Fibroblast of lung (primary cell): ENCODE measurements at regions not wholly inside any gene's neighbourhood (a gene's known extent, or its start where the extent isn't known, plus 50 kb on each side); places are given as distances from the start of the nearest gene placed in this dataset.

Experiments
- DNase-seq, 2 donors: peaks; one replicate each; pipeline versions ENCODE4 v3.0.0 to v3.0.0-alpha.2; 2010; ENCODE audit warnings: low read depth in 2 of 2
- H2AFZ ChIP-seq: 2 replicates; pipeline ENCODE4 v1.5.1; 2012; ENCODE audit warnings: low read length, control low read depth, inconsistent platforms
- H3K27ac ChIP-seq: 2 replicates; pipeline ENCODE4 v1.5.1; 2011; ENCODE audit warnings: low read length, control low read depth; ENCODE audit not compliant: insufficient read depth
- H3K27me3 ChIP-seq: 2 replicates; pipeline ENCODE4 v1.5.1; 2011; ENCODE audit warnings: mild to moderate bottlenecking, low read length; ENCODE audit not compliant: control insufficient read depth, insufficient read depth
- H3K36me3 ChIP-seq: 2 replicates; pipeline ENCODE4 v1.5.1; 2011; ENCODE audit warnings: low read length; ENCODE audit not compliant: control insufficient read depth, insufficient read depth
- H3K4me1 ChIP-seq: 2 replicates; pipeline ENCODE4 v1.5.1; 2011; ENCODE audit warnings: low read length; ENCODE audit not compliant: control insufficient read depth, insufficient read depth; ENCODE audit errors: extremely low read depth
- H3K4me2 ChIP-seq: 2 replicates; pipeline ENCODE4 v1.5.1; 2011; ENCODE audit warnings: low read length, control low read depth; ENCODE audit not compliant: insufficient read depth; ENCODE audit errors: extremely low read depth
- H3K4me3 ChIP-seq, 4 experiments: fragments of 200-600 bp in 1 of 4; sonication (generic) in 1 of 4; replicated peaks in 1 of 4; 2 replicates each; pipeline ENCODE4 v1.5.1; 2011 to 2016; ENCODE audit warnings: low read length in 4 of 4, low read depth in 3 of 4, mild to moderate bottlenecking in 3 of 4, control low read depth in 2 of 4, inconsistent platforms in 1 of 4, mixed read lengths in 1 of 4; ENCODE audit not compliant: insufficient read depth in 1 of 4; ENCODE audit errors: control extremely low read depth in 1 of 4
- H3K79me2 ChIP-seq: 2 replicates; pipeline ENCODE4 v1.5.1; 2012; ENCODE audit warnings: mild to moderate bottlenecking, low read length, inconsistent platforms; ENCODE audit not compliant: control insufficient read depth, insufficient read depth
- H3K9ac ChIP-seq: 2 replicates; pipeline ENCODE4 v1.5.1; 2011; ENCODE audit warnings: mild to moderate bottlenecking, low read length, control low read depth; ENCODE audit not compliant: insufficient read depth
- H3K9me3 ChIP-seq: 2 replicates; pipeline ENCODE4 v1.5.1; 2012; ENCODE audit warnings: low read depth, low read length; ENCODE audit not compliant: control insufficient read depth, insufficient read depth
- H4K20me1 ChIP-seq: 2 replicates; pipeline ENCODE4 v1.5.1; 2011; ENCODE audit warnings: low read length; ENCODE audit not compliant: control insufficient read depth, insufficient read depth; ENCODE audit errors: extremely low read depth
- CTCF ChIP-seq, 2 donors: IDR thresholded peaks in 1 of 2; conservative IDR thresholded peaks in 1 of 2; 1 replicate in 1 of 2; 2 replicates in 1 of 2; pipeline ENCODE4 v1.5.1; 2011 to 2012; ENCODE audit warnings: low read length in 2 of 2, control low read depth in 1 of 2, inconsistent platforms in 1 of 2, low read depth in 1 of 2, mild to moderate bottlenecking in 1 of 2
- EZH2 ChIP-seq: IDR thresholded peaks from 2 replicates; pipeline ENCODE4 v1.5.1; 2012; ENCODE audit warnings: low read length, control low read depth, mild to moderate bottlenecking; ENCODE audit errors: missing control alignments

GRCh38 chrX:42707742-42708141 is 70.2 kb downstream of the PPP1R2C start:
- Histone ChIP-seq H3K27ac (no peak overlapping the region), H3K4me3 (no peak overlapping the region), H3K9me3 (no peaks in the 10 kb centered on the region), H4K20me1 (no peaks in the 10 kb centered on the region), H3K4me2 (no peak overlapping the region), H2AFZ (no peak overlapping the region), H3K79me2 (no peaks in the 10 kb centered on the region), H3K27me3 (no peaks in the 10 kb centered on the region), H3K36me3 (no peaks in the 10 kb centered on the region), H3K9ac (no peak overlapping the region), H3K4me1 (no peaks in the 10 kb centered on the region)
- no peak for DNase-seq
- TF ChIP-seq CTCF (conservative IDR thresholded peaks at IDR 0.05 in 1 of 2, IDR thresholded peaks at IDR 0.05 in 1 of 2; ENCODE audit: low read depth in 1 of 2, low read length in 2 of 2): no peak
- TF ChIP-seq EZH2: no peak

GRCh38 chrX:42704454-42704853 is 73.5 kb downstream of the PPP1R2C start:
- H3K9ac ChIP-seq: no peak overlapping the region
- no peaks in the 10 kb centered on the region for H3K36me3 ChIP-seq
- no peak overlapping the region for H3K4me2 ChIP-seq
- no peak overlapping the region for H2AFZ ChIP-seq
- H3K9me3 ChIP-seq: no peaks in the 10 kb centered on the region
- H4K20me1 ChIP-seq: no peaks in the 10 kb centered on the region
- no peak for TF ChIP-seq CTCF (conservative IDR thresholded peaks at IDR 0.05 in 1 of 2, IDR thresholded peaks at IDR 0.05 in 1 of 2; ENCODE audit: low read depth in 1 of 2, low read length in 2 of 2)
- TF ChIP-seq EZH2: no peak
- no peak overlapping the region for H3K27ac ChIP-seq
- H3K4me1 ChIP-seq: no peaks in the 10 kb centered on the region
- H3K27me3 ChIP-seq: no peaks in the 10 kb centered on the region
- H3K4me3 ChIP-seq: no peak overlapping the region
- H3K79me2 ChIP-seq: no peaks in the 10 kb centered on the region
- peak; percentile 1 to 4 for DNase-seq

- no peaks in the 10 kb centered on the region for H3K4me1 ChIP-seq
- H3K79me2 ChIP-seq: no peaks in the 10 kb centered on the region
- H3K27ac ChIP-seq: no peak overlapping the region
- TF ChIP-seq CTCF (conservative IDR thresholded peaks at IDR 0.05 in 1 of 2, IDR thresholded peaks at IDR 0.05 in 1 of 2; ENCODE audit: low read depth in 1 of 2, low read length in 2 of 2) (no peak), EZH2 (no peak)
- H4K20me1 ChIP-seq: no peaks in the 10 kb centered on the region
- no peak overlapping the region for H3K4me3 ChIP-seq
- H3K4me2 ChIP-seq: no peak overlapping the region
- no peak overlapping the region for H3K9ac ChIP-seq
- H3K9me3 ChIP-seq: no peaks in the 10 kb centered on the region
- no peak overlapping the region for H2AFZ ChIP-seq
- H3K27me3 ChIP-seq: no peaks in the 10 kb centered on the region
- H3K36me3 ChIP-seq: no peaks in the 10 kb centered on the region
- no peak for DNase-seq
These were observed 80.4 kb downstream of the PPP1R2C start for GRCh38 chrX:42697544-42697943.
